ENCODE measurements at regions not wholly inside any gene's neighbourhood (a gene's known extent, or its start where the extent isn't known, plus 50 kb on each side); places are given as distances from the start of the nearest gene placed in this dataset.

DNA sequence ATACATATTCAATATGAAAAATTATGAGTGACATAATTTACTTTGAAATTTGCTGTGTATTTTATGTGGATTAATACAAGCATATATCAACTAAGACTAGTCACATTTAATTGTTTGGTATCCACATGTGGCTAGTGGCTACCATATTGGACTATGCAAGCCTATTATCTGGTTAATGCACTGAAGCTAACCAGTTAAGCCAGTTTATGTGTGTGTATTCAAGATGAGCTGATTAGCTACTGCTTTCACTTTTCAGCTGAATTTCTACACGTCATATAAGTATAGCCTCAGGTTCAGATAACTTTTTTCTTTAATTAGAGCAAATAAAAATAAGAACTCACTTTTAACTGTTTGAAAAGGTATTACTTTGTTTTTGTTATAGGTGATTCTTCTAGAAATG lies 903.7 kb downstream of the TFAP2A start:
- Mint-ChIP-seq H3K4me3 (no peak overlapping the region), H3K27ac (no peak overlapping the region), H3K27me3 (ENCODE audit: low read depth) (no peaks in the 10 kb centered on the region; the same call in 1 of the 2 replicates), H3K36me3 (ENCODE audit: insufficient read depth in 1 of 3, low read depth in 3 of 3) (peaks cover 5 to 10% (median 9%) of the 10 kb centered on the region in 3 experiments; a peak in 6 of 7 replicates), H3K4me1 (peaks cover under 1 to 5% of the 10 kb centered on the region in 2 experiments; a peak in 2 of 4 replicates), H3K9me3 (peaks cover 8 to 11% of the 10 kb centered on the region in 2 experiments)
- no peaks in the 10 kb centered on the region for H3K79me1 ChIP-seq (ENCODE audit: insufficient read depth, low read depth, low read length, poor library complexity, severe bottlenecking)
- H2BK12ac ChIP-seq (ENCODE audit: insufficient read length, low read depth, low read length) = no peak overlapping the region
- no peaks in the 10 kb centered on the region for H3K23me2 ChIP-seq (ENCODE audit: insufficient read length, low read depth, low read length, poor library complexity, severe bottlenecking)
- no peak overlapping the region for H2BK120ac ChIP-seq (ENCODE audit: low read depth, low read length, poor library complexity, severe bottlenecking)
- H3K4me1 ChIP-seq (ENCODE audit: insufficient read depth, low read length) = no peaks in the 10 kb centered on the region; the same call in 1 of the 2 replicates
- no peak overlapping the region for H3K27ac ChIP-seq (ENCODE audit: insufficient read length, low read depth, low read length)
- no CpG with 5 or more reads among the region's 1 CpG for WGBS (ENCODE audit: extremely low coverage, insufficient read length, low lambda C conversion rate)
- no peak overlapping the region for H4K91ac ChIP-seq (ENCODE audit: insufficient read length, low read depth, low read length)
- H3K79me2 ChIP-seq (ENCODE audit: insufficient read depth, low read length) = no peaks in the 10 kb centered on the region
- H2AK5ac ChIP-seq (ENCODE audit: insufficient read length, low read length) = no peak overlapping the region
- H3K27me3 ChIP-seq (ENCODE audit: insufficient read depth, low read length) = no peaks in the 10 kb centered on the region
- H2BK20ac ChIP-seq (ENCODE audit: low read depth, low read length, poor library complexity, severe bottlenecking) = no peak overlapping the region
- no peak overlapping the region for H3T11ph ChIP-seq (ENCODE audit: low read length)
- no peak for DNase-seq
- H3K14ac ChIP-seq (ENCODE audit: insufficient read depth, low read length) = no peak overlapping the region
- H3K23ac ChIP-seq (ENCODE audit: insufficient read length, low read depth, low read length) = no peak overlapping the region
- TF ChIP-seq, protein P1, sequence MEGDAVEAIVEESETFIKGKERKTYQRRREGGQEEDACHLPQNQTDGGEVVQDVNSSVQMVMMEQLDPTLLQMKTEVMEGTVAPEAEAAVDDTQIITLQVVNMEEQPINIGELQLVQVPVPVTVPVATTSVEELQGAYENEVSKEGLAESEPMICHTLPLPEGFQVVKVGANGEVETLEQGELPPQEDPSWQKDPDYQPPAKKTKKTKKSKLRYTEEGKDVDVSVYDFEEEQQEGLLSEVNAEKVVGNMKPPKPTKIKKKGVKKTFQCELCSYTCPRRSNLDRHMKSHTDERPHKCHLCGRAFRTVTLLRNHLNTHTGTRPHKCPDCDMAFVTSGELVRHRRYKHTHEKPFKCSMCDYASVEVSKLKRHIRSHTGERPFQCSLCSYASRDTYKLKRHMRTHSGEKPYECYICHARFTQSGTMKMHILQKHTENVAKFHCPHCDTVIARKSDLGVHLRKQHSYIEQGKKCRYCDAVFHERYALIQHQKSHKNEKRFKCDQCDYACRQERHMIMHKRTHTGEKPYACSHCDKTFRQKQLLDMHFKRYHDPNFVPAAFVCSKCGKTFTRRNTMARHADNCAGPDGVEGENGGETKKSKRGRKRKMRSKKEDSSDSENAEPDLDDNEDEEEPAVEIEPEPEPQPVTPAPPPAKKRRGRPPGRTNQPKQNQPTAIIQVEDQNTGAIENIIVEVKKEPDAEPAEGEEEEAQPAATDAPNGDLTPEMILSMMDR (conservative IDR thresholded peaks at IDR 0.05) = no peak
- H2AFZ ChIP-seq (ENCODE audit: low read length) = no peak overlapping the region
- H4K5ac ChIP-seq (ENCODE audit: insufficient read length, low read depth, low read length) = no peak overlapping the region
- no peak overlapping the region for H2BK15ac ChIP-seq (ENCODE audit: low read depth, low read length)
- H3K9ac ChIP-seq (ENCODE audit: extremely low read depth, insufficient read length, low read length) = no peak overlapping the region
- no peak overlapping the region for H4K8ac ChIP-seq (replicated peaks; ENCODE audit: insufficient read length, low read depth, low read length)
- no peak overlapping the region for H3K4ac ChIP-seq (ENCODE audit: low read depth, low read length)
- no peaks in the 10 kb centered on the region for H4K20me1 ChIP-seq (ENCODE audit: control insufficient read depth, insufficient read depth, insufficient read length)
- no peak overlapping the region for H3K56ac ChIP-seq (ENCODE audit: insufficient read length, low read depth, low read length)
- H3K18ac ChIP-seq (ENCODE audit: insufficient read length, low read depth, low read length) = no peak overlapping the region
- H2BK5ac ChIP-seq (ENCODE audit: insufficient read length, low read length) = no peak overlapping the region
- H3K4me2 ChIP-seq (ENCODE audit: insufficient read depth, insufficient read length, low read length) = no peak overlapping the region
- H3K9me3 ChIP-seq (ENCODE audit: control insufficient read depth, low read depth, low read length) = no peaks in the 10 kb centered on the region

All from H9 (cell line).